ENCODE measurements at regions not wholly inside any gene's neighbourhood (a gene's known extent, or its start where the extent isn't known, plus 50 kb on each side); places are given as distances from the start of the nearest gene placed in this dataset.

GRCh38 chr6:154895841-154896240 lies 99.3 kb upstream of the TIAM2 start:
- H3K9me3 Mint-ChIP-seq (ENCODE audit: unreplicated experiment): no peaks in the 10 kb centered on the region
- ChIA-PET POLR2A (no interaction called here), CTCF (no interaction called here)
- no peak for DNase-seq
- Histone ChIP-seq H3K27me3 (replicated peaks; ENCODE audit: control insufficient read depth, insufficient read depth, low read length) (no peaks in the 10 kb centered on the region), H3K4me1 (peaks cover 17% of the 10 kb centered on the region), H3K4me3 (ENCODE audit: low read depth, low read length) (no peak overlapping the region), H3K9me3 (no peaks in the 10 kb centered on the region), H3K36me3 (ENCODE audit: control insufficient read depth, insufficient read depth, low read length) (no peaks in the 10 kb centered on the region)
- H3K4me1 Mint-ChIP-seq (ENCODE audit: low read depth, unreplicated experiment): peaks cover 10% of the 10 kb centered on the region
- TF ChIP-seq CTCF (IDR thresholded peaks at IDR 0.05; ENCODE audit: insufficient read depth in 1 of 2, low read depth in 1 of 2, low read length in 1 of 2, severe bottlenecking in 1 of 2, unreplicated experiment in 1 of 2): no peak
- no peak overlapping the region for H3K4me3 Mint-ChIP-seq (ENCODE audit: unreplicated experiment)
- no peaks in the 10 kb centered on the region for H3K27me3 Mint-ChIP-seq (ENCODE audit: insufficient read depth, unreplicated experiment)
- BruUV-seq (replicated peaks): no TSS peak
- intact Hi-C loops (cut with micrococcal nuclease; ENCODE audit: unreplicated experiment): no loop called here
- no peak overlapping the region for H3K27ac Mint-ChIP-seq (ENCODE audit: unreplicated experiment)
- peaks cover 9% of the 10 kb centered on the region for H3K36me3 Mint-ChIP-seq (ENCODE audit: insufficient read depth, unreplicated experiment)

- no peak for DNase-seq
- no peaks in the 10 kb centered on the region for H3K36me3 ChIP-seq (ENCODE audit: control insufficient read depth, insufficient read depth, low read length)
- BruUV-seq (replicated peaks): no TSS peak
- TF ChIP-seq CTCF (IDR thresholded peaks at IDR 0.05; ENCODE audit: insufficient read depth in 1 of 2, low read depth in 1 of 2, low read length in 1 of 2, severe bottlenecking in 1 of 2, unreplicated experiment in 1 of 2): no peak
- ChIA-PET CTCF (no interaction called here), POLR2A (no interaction called here)
- H3K9me3 Mint-ChIP-seq (ENCODE audit: unreplicated experiment): no peaks in the 10 kb centered on the region
- peaks cover 10% of the 10 kb centered on the region for H3K4me1 Mint-ChIP-seq (ENCODE audit: low read depth, unreplicated experiment)
- no peak overlapping the region for H3K4me3 ChIP-seq (ENCODE audit: low read depth, low read length)
- intact Hi-C loops (cut with micrococcal nuclease; ENCODE audit: unreplicated experiment): no loop called here
- peaks cover 9% of the 10 kb centered on the region for H3K36me3 Mint-ChIP-seq (ENCODE audit: insufficient read depth, unreplicated experiment)
- H3K4me1 ChIP-seq: peaks cover 18% of the 10 kb centered on the region
- no peak overlapping the region for H3K4me3 Mint-ChIP-seq (ENCODE audit: unreplicated experiment)
- no peaks in the 10 kb centered on the region for H3K27me3 Mint-ChIP-seq (ENCODE audit: insufficient read depth, unreplicated experiment)
- H3K27me3 ChIP-seq (replicated peaks; ENCODE audit: control insufficient read depth, insufficient read depth, low read length): no peaks in the 10 kb centered on the region
- no peaks in the 10 kb centered on the region for H3K9me3 ChIP-seq
- H3K27ac Mint-ChIP-seq (ENCODE audit: unreplicated experiment): no peak overlapping the region
These were observed 96.3 kb upstream of the TIAM2 start for GRCh38 chr6:154898821-154899220.

GRCh38 chr6:154899824-154900463 lies 95.2 kb upstream of the TIAM2 start:
- Mint-ChIP-seq H3K36me3 (ENCODE audit: insufficient read depth, unreplicated experiment) (peaks cover 9% of the 10 kb centered on the region), H3K4me3 (ENCODE audit: unreplicated experiment) (peak overlapping the region; percentile 26), H3K4me1 (ENCODE audit: low read depth, unreplicated experiment) (peaks cover 10% of the 10 kb centered on the region), H3K9me3 (ENCODE audit: unreplicated experiment) (no peaks in the 10 kb centered on the region), H3K27me3 (ENCODE audit: insufficient read depth, unreplicated experiment) (no peaks in the 10 kb centered on the region), H3K27ac (ENCODE audit: unreplicated experiment) (peak overlapping the region; percentile 85)
- CTCF ChIA-PET: no interaction called here
- H3K9me3 ChIP-seq: no peaks in the 10 kb centered on the region
- no TSS peak for BruUV-seq (replicated peaks)
- POLR2A ChIA-PET: no interaction called here
- DNase-seq: peak; percentile 65 to 70
- no peak overlapping the region for H3K4me3 ChIP-seq (ENCODE audit: low read depth, low read length)
- peaks cover 18% of the 10 kb centered on the region for H3K4me1 ChIP-seq
- H3K27me3 ChIP-seq (replicated peaks; ENCODE audit: control insufficient read depth, insufficient read depth, low read length): no peaks in the 10 kb centered on the region
- TF ChIP-seq CTCF (IDR thresholded peaks at IDR 0.05; ENCODE audit: insufficient read depth in 1 of 2, low read depth in 1 of 2, low read length in 1 of 2, severe bottlenecking in 1 of 2, unreplicated experiment in 1 of 2): no peak
- intact Hi-C loops (cut with micrococcal nuclease; ENCODE audit: unreplicated experiment): loop anchor here (1.0 kb wide), 1 partner anchor 32 kb away; no protein-coding TSS in a partner anchor
- H3K36me3 ChIP-seq (ENCODE audit: control insufficient read depth, insufficient read depth, low read length): no peaks in the 10 kb centered on the region; the same call in 1 of the 2 replicates
